ENCODE measurements at regions not wholly inside any gene's neighbourhood (a gene's known extent, or its start where the extent isn't known, plus 50 kb on each side); places are given as distances from the start of the nearest gene placed in this dataset.

DNA sequence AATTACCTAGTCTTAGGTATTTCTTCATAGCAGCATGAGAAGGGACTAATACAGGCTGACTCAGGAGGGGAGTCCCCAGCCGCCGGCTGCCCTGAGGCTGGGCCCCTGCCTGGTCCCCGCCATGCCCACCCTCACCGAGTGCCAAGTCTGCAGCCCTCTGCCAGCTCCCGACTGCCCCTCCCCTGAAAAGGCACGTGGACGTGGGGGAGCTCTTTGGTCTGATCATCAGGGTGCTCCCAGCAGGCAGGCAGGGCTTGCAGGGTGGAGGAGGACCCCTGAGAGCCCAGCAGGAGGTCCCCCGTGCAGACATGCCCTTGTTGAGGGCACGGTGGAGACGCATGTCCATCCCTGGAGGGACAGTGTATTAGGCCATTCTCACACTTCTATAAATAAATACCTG, 110.9 kb downstream of the UNCX start:
- H3K4me3 ChIP-seq (ENCODE audit: low read depth, low read length), result no peak overlapping the region
- DNase-seq (ENCODE audit: low read depth), result no peak
- TF ChIP-seq, protein P1, sequence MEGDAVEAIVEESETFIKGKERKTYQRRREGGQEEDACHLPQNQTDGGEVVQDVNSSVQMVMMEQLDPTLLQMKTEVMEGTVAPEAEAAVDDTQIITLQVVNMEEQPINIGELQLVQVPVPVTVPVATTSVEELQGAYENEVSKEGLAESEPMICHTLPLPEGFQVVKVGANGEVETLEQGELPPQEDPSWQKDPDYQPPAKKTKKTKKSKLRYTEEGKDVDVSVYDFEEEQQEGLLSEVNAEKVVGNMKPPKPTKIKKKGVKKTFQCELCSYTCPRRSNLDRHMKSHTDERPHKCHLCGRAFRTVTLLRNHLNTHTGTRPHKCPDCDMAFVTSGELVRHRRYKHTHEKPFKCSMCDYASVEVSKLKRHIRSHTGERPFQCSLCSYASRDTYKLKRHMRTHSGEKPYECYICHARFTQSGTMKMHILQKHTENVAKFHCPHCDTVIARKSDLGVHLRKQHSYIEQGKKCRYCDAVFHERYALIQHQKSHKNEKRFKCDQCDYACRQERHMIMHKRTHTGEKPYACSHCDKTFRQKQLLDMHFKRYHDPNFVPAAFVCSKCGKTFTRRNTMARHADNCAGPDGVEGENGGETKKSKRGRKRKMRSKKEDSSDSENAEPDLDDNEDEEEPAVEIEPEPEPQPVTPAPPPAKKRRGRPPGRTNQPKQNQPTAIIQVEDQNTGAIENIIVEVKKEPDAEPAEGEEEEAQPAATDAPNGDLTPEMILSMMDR (IDR thresholded peaks at IDR 0.05; ENCODE audit: control insufficient read depth, extremely low read depth, insufficient read depth), result no peak

DNA sequence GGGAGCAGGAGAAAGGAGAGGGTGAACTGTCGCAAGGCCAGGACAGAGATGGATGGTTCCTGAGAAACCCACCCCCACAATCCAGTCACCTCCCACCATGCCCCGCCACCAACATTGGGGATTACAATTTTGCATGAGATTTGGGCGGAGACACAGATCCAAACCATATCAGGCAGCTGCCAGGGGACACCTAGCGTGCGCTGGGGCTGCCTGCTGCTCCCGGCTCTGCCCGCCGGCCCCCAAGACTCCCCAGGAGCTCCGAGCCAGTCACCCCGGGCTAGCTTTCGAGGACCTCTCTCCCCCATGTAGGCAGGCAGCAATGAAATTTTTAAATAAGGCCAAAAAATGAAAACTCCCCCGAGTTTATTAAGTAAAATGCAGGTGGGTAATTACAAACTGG, 111.7 kb downstream of the UNCX start:
- no peak for DNase-seq (ENCODE audit: low read depth)
- TF ChIP-seq, protein P1 (IDR thresholded peaks at IDR 0.05; ENCODE audit: control insufficient read depth, extremely low read depth, insufficient read depth), result no peak
- no peak overlapping the region for H3K4me3 ChIP-seq (ENCODE audit: low read depth, low read length)

DNA sequence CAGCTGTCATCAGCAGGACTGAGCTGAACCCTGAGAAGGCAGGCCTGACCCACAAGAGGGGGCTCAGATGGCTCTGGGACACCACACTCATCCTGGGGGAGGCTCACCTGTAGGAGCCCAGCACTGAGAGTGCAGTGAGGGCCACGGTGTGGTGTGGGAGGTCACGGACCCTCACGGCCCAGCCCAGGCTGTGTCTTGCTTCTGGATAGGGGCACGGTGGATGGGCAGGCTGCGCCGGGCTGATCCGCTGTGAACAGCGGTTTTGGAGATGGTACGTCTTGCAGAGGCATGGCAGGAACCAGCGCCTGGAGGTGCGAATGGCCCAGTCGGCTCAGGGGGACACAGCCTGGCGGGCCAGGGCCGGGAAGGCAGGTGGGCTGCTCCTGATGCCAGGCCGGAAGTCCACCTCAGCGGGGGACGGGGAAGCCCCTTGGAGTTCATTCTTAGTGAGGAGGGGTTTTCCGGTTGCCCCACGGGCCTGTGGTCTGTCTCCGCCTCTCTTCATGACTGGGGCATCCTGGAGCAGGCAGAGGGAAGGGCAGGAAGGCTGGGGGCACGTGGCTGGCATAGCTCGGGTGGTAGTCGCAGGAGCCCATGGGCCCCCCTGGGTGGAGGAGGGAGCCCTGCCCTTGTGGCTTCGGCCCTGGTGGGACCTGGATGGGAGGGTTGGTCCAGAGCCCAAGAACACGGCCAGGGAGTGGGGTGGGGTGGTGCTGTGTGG, 112.5 kb downstream of the UNCX start:
- H3K4me3 ChIP-seq (ENCODE audit: low read depth, low read length), result no peak overlapping the region
- no peak for DNase-seq (ENCODE audit: low read depth)
- TF ChIP-seq, protein P1 (IDR thresholded peaks at IDR 0.05; ENCODE audit: control insufficient read depth, extremely low read depth, insufficient read depth), result no peak

DNA sequence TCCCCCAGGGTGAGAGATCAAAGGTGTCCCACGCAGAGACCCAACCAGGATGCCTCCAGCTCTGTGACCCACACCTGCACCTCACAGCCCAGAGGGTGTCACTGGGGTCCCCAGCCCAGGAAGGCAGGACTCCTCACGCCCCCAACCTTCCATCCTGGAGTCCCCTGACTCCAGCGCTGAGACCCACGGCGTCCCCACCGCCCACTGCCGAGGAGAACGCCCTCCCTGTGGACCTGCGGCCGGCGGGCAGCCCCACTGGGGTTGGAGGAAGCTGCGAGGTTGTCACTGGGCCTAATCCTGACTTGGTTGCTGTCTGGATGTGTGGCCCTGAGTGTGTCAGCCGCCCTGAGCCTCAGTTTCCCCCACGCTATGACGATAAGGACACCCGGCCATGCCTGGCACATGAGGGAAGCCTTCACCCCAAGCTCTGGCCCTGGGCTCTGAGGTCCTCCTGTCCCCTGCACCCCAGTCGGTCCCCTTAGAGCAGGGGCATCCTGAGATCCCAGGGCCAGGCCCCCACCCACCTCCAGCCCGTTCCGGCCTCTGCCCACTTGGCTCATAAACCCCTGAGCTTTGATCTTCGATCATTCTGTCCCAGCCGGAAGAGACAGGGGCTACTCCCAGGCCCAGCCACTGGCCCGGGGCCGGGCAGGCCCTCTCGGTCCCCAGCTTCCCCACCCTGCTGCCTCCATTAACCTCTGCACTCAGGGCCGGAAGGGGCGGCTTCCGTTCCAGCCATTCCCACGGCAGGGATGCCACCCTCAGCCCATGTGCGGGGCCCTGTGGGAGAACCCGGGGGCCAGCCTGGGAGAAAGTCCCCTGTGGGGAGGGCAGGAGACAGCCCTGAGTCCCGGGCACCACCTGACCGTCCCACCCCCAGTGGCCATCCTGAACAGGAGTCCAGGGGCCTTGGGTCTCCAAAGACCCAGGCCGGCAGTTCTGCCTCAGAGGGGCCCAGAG, 113.2 kb downstream of the MICALL2 start:
- no peak overlapping the region for H3K4me3 ChIP-seq (ENCODE audit: low read depth, low read length)
- no peak for DNase-seq (ENCODE audit: low read depth)
- TF ChIP-seq, protein P1 (IDR thresholded peaks at IDR 0.05; ENCODE audit: control insufficient read depth, extremely low read depth, insufficient read depth), result no peak

DNA sequence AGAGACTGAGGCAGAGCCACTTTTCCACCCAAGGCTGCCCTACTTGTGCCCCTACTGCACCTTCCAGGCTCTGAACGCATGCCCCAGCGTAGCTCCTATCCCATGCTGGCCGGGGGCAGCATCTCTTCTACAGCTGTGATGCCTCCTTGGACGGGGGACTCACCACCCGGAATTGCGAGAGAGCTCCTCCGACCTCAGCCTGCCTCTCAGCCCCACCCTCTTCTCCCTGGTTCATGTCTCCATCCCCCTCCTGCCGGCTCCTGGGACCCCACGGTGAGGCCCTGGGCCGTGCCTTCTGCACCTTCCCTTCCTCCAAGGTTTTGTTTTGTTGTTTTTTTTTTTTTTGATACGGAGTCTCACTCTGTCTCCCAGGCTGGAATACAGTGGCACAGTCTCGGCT, 112.4 kb downstream of the MICALL2 start:
- TF ChIP-seq, protein P1 (IDR thresholded peaks at IDR 0.05; ENCODE audit: control insufficient read depth, extremely low read depth, insufficient read depth), result no peak
- no peak overlapping the region for H3K4me3 ChIP-seq (ENCODE audit: low read depth, low read length)
- no peak for DNase-seq (ENCODE audit: low read depth)

DNA sequence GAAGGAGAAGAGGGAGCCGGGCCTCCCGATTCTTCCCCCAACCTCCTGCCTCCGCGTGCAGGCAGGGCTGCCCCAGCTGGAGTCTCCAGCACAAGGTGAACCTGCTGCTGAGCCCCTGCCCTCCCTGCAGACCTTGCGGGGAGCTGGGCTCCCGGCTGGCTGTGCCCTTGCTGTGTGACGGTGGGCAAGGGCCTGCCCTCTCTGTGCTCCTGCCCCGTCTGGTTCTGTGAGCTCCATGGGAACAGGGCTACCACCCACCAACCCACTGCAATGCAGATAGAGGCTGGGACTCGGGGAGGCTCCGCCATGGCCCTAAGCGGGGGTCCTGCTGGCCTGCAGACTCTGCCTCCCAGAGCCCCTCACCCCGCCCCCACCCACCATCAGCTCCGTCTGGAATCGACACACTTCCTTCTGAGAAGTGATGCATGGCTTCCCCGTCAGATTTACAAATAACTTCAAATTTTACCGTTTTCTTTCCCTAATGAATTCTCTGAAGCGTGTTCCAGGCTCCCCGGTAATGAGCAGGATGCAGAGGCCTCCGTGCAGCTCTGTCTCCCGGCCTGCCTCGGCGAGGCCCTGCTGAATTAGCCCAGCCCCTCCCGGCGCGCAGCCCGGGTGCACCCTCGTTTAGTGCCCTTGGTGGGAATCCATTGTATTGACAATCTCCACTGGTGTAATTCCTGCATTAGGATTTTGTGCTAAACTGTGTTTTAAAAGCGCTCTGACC, 111.0 kb downstream of the MICALL2 start:
- DNase-seq (ENCODE audit: low read depth), result no peak
- TF ChIP-seq, protein P1 (IDR thresholded peaks at IDR 0.05; ENCODE audit: control insufficient read depth, extremely low read depth, insufficient read depth), result no peak
- no peak overlapping the region for H3K4me3 ChIP-seq (ENCODE audit: low read depth, low read length)

Measured in LNCaP clone FGC (cell line).